ENCODE measurements at regions not wholly inside any gene's neighbourhood (a gene's known extent, or its start where the extent isn't known, plus 50 kb on each side); places are given as distances from the start of the nearest gene placed in this dataset.
"Not testable (repeated sequence)": the region's sequence is repeated elsewhere in the genome, so short reads cannot be mapped to it uniquely, and the experiment has no call there.

DNA sequence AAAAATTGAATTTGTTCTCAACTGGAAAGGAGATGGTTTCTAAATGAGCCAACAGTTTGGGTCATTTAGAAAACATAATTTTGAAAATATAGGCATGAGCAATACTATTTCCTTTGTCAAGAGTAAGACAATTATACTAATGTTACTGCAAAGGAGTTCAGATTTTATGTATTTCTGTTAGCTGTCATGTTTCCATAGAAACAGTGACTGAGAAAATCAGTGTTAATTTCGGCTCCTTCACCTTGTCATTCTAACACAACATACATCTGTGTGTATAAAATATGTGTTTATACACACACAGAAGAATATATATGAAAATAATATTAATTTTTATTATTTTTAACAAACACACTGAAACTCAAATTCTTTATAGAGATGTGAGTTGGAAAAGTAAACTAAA lies 178.0 kb upstream of the SPHKAP start:
- no peak overlapping the region for H3K4me2 ChIP-seq (ENCODE audit: low read length)
- H3K4me1 ChIP-seq (ENCODE audit: control insufficient read depth, insufficient read depth, low read length): no peaks in the 10 kb centered on the region
- no peaks in the 10 kb centered on the region for H3K36me3 ChIP-seq (ENCODE audit: insufficient read depth, low read length)
- H3K9me3 ChIP-seq (replicated peaks; ENCODE audit: low read length): no peaks in the 10 kb centered on the region
- no peak overlapping the region for H3K9ac ChIP-seq (ENCODE audit: low read depth, low read length)
- H3K4me3 ChIP-seq (ENCODE audit: low read length): no peak overlapping the region
- no peaks in the 10 kb centered on the region for H3K27me3 ChIP-seq (ENCODE audit: control insufficient read depth, insufficient read depth, low read length)

- Histone ChIP-seq H3K4me2 (ENCODE audit: low read length) (no peak overlapping the region), H3K4me1 (ENCODE audit: control insufficient read depth, insufficient read depth, low read length) (no peaks in the 10 kb centered on the region), H3K4me3 (ENCODE audit: low read length) (no peak overlapping the region), H3K36me3 (ENCODE audit: insufficient read depth, low read length) (no peaks in the 10 kb centered on the region), H3K9ac (ENCODE audit: low read depth, low read length) (no peak overlapping the region), H3K27me3 (ENCODE audit: control insufficient read depth, insufficient read depth, low read length) (no peaks in the 10 kb centered on the region), H3K9me3 (replicated peaks; ENCODE audit: low read length) (no peaks in the 10 kb centered on the region)
Measured at GRCh38 chr2:228355897-228356296, 174.4 kb upstream of the SPHKAP start.

GRCh38 chr2:228352980-228353379 lies 171.5 kb upstream of the SPHKAP start:
- not testable (repeated sequence) for H3K4me2 ChIP-seq (ENCODE audit: low read length); H3K4me3 ChIP-seq (ENCODE audit: low read length); H3K27me3 ChIP-seq (ENCODE audit: control insufficient read depth, insufficient read depth, low read length); H3K9ac ChIP-seq (ENCODE audit: low read depth, low read length); H3K36me3 ChIP-seq (ENCODE audit: insufficient read depth, low read length); H3K9me3 ChIP-seq (replicated peaks; ENCODE audit: low read length); H3K4me1 ChIP-seq (ENCODE audit: control insufficient read depth, insufficient read depth, low read length)

- H3K9ac ChIP-seq (ENCODE audit: low read depth, low read length): no peak overlapping the region
- no peak overlapping the region for H3K4me3 ChIP-seq (ENCODE audit: low read length)
- H3K9me3 ChIP-seq (replicated peaks; ENCODE audit: low read length): no peaks in the 10 kb centered on the region
- no peaks in the 10 kb centered on the region for H3K36me3 ChIP-seq (ENCODE audit: insufficient read depth, low read length)
- H3K27me3 ChIP-seq (ENCODE audit: control insufficient read depth, insufficient read depth, low read length): no peaks in the 10 kb centered on the region
- H3K4me1 ChIP-seq (ENCODE audit: control insufficient read depth, insufficient read depth, low read length): no peaks in the 10 kb centered on the region
- no peak overlapping the region for H3K4me2 ChIP-seq (ENCODE audit: low read length)
Measured at GRCh38 chr2:228352048-228352447, 170.6 kb upstream of the SPHKAP start.

- H3K27me3 ChIP-seq (ENCODE audit: control insufficient read depth, insufficient read depth, low read length): no peaks in the 10 kb centered on the region
- H3K4me2 ChIP-seq (ENCODE audit: low read length): no peak overlapping the region
Measured at GRCh38 chr2:228348516-228349064, 167.1 kb upstream of the SPHKAP start.

DNA sequence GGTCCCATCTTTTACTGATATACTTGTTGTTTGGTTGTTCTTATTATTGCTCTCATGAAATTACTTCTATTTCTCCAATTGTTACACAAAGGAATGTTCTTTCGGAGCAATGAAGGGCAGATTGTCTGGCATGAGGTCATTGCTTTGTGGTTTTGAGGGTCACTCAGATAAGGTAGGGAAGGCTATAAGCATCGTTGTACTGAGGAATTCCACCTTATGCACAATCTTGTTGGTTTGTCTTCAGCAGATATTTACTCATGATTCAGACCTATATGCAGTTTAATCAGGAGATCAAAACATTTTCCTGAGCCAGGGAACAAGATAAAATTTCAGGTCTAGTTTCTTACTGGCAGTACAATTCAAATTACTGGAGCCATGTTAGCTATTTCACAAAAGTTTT lies 163.0 kb upstream of the SPHKAP start:
- Histone ChIP-seq H3K4me3 (ENCODE audit: low read length) (no peak overlapping the region), H3K4me1 (ENCODE audit: control insufficient read depth, insufficient read depth, low read length) (no peaks in the 10 kb centered on the region), H3K36me3 (ENCODE audit: insufficient read depth, low read length) (no peaks in the 10 kb centered on the region), H3K27me3 (ENCODE audit: control insufficient read depth, insufficient read depth, low read length) (no peaks in the 10 kb centered on the region), H3K4me2 (ENCODE audit: low read length) (no peak overlapping the region), H3K9ac (ENCODE audit: low read depth, low read length) (no peak overlapping the region), H3K9me3 (replicated peaks; ENCODE audit: low read length) (no peaks in the 10 kb centered on the region)

More at GRCh38 chr2:228348516-228349064, 167.1 kb upstream of the SPHKAP start:
- no peak overlapping the region for H3K4me3 ChIP-seq (ENCODE audit: low read length)
- no peaks in the 10 kb centered on the region for H3K9me3 ChIP-seq (replicated peaks; ENCODE audit: low read length)
- no peaks in the 10 kb centered on the region for H3K4me1 ChIP-seq (ENCODE audit: control insufficient read depth, insufficient read depth, low read length)
- no peaks in the 10 kb centered on the region for H3K36me3 ChIP-seq (ENCODE audit: insufficient read depth, low read length)
- no peak overlapping the region for H3K9ac ChIP-seq (ENCODE audit: low read depth, low read length)

- Histone ChIP-seq H3K27me3 (ENCODE audit: control insufficient read depth, insufficient read depth, low read length) (no peaks in the 10 kb centered on the region), H3K4me1 (ENCODE audit: control insufficient read depth, insufficient read depth, low read length) (no peaks in the 10 kb centered on the region), H3K9me3 (replicated peaks; ENCODE audit: low read length) (no peaks in the 10 kb centered on the region)
Measured at GRCh38 chr2:228339525-228339924, 158.0 kb upstream of the SPHKAP start.

DNA sequence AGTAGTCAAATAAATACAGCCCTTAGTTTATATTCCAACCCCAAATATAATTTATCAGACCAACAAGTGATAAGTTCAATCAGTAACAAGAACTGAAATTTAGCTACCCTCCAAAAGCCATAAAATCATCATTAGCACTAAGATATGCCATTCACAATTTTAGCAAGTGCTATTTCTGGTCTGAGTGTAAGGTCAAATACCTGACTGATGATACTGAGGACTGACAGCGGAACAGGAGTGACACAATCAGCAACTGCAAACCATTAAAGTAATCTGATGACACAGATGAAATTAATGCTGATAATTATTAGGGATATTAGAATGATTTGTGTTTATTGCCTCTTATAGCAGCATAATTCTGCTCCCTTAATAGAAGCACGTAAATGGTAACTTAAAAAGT lies 152.7 kb upstream of the SPHKAP start:
- Histone ChIP-seq H3K9me3 (replicated peaks; ENCODE audit: low read length) (no peaks in the 10 kb centered on the region), H3K27me3 (ENCODE audit: control insufficient read depth, insufficient read depth, low read length) (no peaks in the 10 kb centered on the region), H3K4me1 (ENCODE audit: control insufficient read depth, insufficient read depth, low read length) (no peaks in the 10 kb centered on the region), H3K4me2 (ENCODE audit: low read length) (no peak overlapping the region), H3K4me3 (ENCODE audit: low read length) (no peak overlapping the region), H3K9ac (ENCODE audit: low read depth, low read length) (no peak overlapping the region), H3K36me3 (ENCODE audit: insufficient read depth, low read length) (no peaks in the 10 kb centered on the region)

More at GRCh38 chr2:228339525-228339924, 158.0 kb upstream of the SPHKAP start:
- Histone ChIP-seq H3K4me2 (ENCODE audit: low read length) (no peak overlapping the region), H3K9ac (ENCODE audit: low read depth, low read length) (no peak overlapping the region), H3K36me3 (ENCODE audit: insufficient read depth, low read length) (no peaks in the 10 kb centered on the region), H3K4me3 (ENCODE audit: low read length) (no peak overlapping the region)

DNA sequence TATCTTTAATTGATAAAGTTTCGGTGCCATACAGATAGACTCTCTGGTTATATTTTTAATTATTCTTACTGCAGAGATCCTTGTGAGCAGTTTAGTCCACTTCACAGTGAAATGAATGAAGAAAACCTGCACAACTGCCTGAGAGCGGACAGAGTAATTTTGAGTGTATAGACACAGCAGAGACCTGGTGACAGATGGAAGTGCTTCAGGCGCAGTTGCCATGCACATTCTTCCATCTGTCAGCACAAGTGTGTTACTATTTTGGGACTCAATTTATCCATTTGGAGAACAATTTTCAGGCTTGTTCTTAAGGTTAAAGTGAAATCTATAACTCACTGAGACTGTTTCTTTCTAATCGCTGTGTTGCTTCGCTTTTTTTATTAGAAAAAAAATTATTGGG lies 147.8 kb upstream of the SPHKAP start:
- Histone ChIP-seq H3K36me3 (ENCODE audit: insufficient read depth, low read length) (no peaks in the 10 kb centered on the region), H3K27me3 (ENCODE audit: control insufficient read depth, insufficient read depth, low read length) (no peaks in the 10 kb centered on the region), H3K4me1 (ENCODE audit: control insufficient read depth, insufficient read depth, low read length) (no peaks in the 10 kb centered on the region), H3K4me2 (ENCODE audit: low read length) (no peak overlapping the region), H3K9ac (ENCODE audit: low read depth, low read length) (no peak overlapping the region), H3K9me3 (replicated peaks; ENCODE audit: low read length) (no peaks in the 10 kb centered on the region), H3K4me3 (ENCODE audit: low read length) (no peak overlapping the region)

GRCh38 chr2:228321015-228321414 lies 139.5 kb upstream of the SPHKAP start:
- Histone ChIP-seq H3K4me1 (ENCODE audit: control insufficient read depth, insufficient read depth, low read length) (no peaks in the 10 kb centered on the region), H3K27me3 (ENCODE audit: control insufficient read depth, insufficient read depth, low read length) (no peaks in the 10 kb centered on the region), H3K4me2 (ENCODE audit: low read length) (no peak overlapping the region), H3K36me3 (ENCODE audit: insufficient read depth, low read length) (no peaks in the 10 kb centered on the region), H3K4me3 (ENCODE audit: low read length) (no peak overlapping the region), H3K9ac (ENCODE audit: low read depth, low read length) (no peak overlapping the region), H3K9me3 (replicated peaks; ENCODE audit: low read length) (no peaks in the 10 kb centered on the region)

- Histone ChIP-seq H3K9ac (ENCODE audit: low read depth, low read length) (no peak overlapping the region), H3K4me2 (ENCODE audit: low read length) (no peak overlapping the region), H3K27me3 (ENCODE audit: control insufficient read depth, insufficient read depth, low read length) (no peaks in the 10 kb centered on the region), H3K9me3 (replicated peaks; ENCODE audit: low read length) (no peaks in the 10 kb centered on the region), H3K4me1 (ENCODE audit: control insufficient read depth, insufficient read depth, low read length) (no peaks in the 10 kb centered on the region), H3K36me3 (ENCODE audit: insufficient read depth, low read length) (no peaks in the 10 kb centered on the region), H3K4me3 (ENCODE audit: low read length) (no peak overlapping the region)
Measured at GRCh38 chr2:228318218-228318617, 136.7 kb upstream of the SPHKAP start.

- Histone ChIP-seq H3K36me3 (ENCODE audit: insufficient read depth, low read length) (no peaks in the 10 kb centered on the region), H3K27me3 (ENCODE audit: control insufficient read depth, insufficient read depth, low read length) (no peaks in the 10 kb centered on the region), H3K4me3 (ENCODE audit: low read length) (no peak overlapping the region), H3K4me1 (ENCODE audit: control insufficient read depth, insufficient read depth, low read length) (no peaks in the 10 kb centered on the region), H3K4me2 (ENCODE audit: low read length) (no peak overlapping the region), H3K9me3 (replicated peaks; ENCODE audit: low read length) (no peaks in the 10 kb centered on the region), H3K9ac (ENCODE audit: low read depth, low read length) (no peak overlapping the region)
Measured at GRCh38 chr2:228312172-228312571, 130.7 kb upstream of the SPHKAP start.
